ENCODE measurements at regions not wholly inside any gene's neighbourhood (a gene's known extent, or its start where the extent isn't known, plus 50 kb on each side); places are given as distances from the start of the nearest gene placed in this dataset.
A peak's percentile ranks its signal among the peaks of the same experiment; 100 is the strongest.
"Not testable (repeated sequence)": the region's sequence is repeated elsewhere in the genome, so short reads cannot be mapped to it uniquely, and the experiment has no call there.

GRCh38 chr4:27117453-27117852 is 256.8 kb downstream of the STIM2 start:
- Histone ChIP-seq H3K36me3 (no peaks in the 10 kb centered on the region), H3K4me1 (no peaks in the 10 kb centered on the region), H3K27me3 (no peaks in the 10 kb centered on the region), H3K9me3 (no peaks in the 10 kb centered on the region), H3K27ac (no peak overlapping the region), H3K4me3 (no peak overlapping the region)
- FAIRE-seq (no peak), DNase-seq (no peak), ATAC-seq (no peak)
- 74 to 77% methylated on average over 1 of the region's 1 CpG for WGBS, 2 donors
- intact Hi-C loops (cut with DNase I) = no loop called here
- no peak for TF ChIP-seq CTCF (IDR thresholded peaks at IDR 0.05)

GRCh38 chr4:27119239-27119638 is 258.6 kb downstream of the STIM2 start:
- FAIRE-seq (no peak), DNase-seq (no peak), ATAC-seq (no peak)
- intact Hi-C loops (cut with DNase I) = no loop called here
- H3K4me3 ChIP-seq = no peak overlapping the region
- TF ChIP-seq CTCF (IDR thresholded peaks at IDR 0.05) = no peak
- H3K36me3 ChIP-seq = no peaks in the 10 kb centered on the region
- H3K27ac ChIP-seq = no peak overlapping the region
- no peaks in the 10 kb centered on the region for H3K4me1 ChIP-seq
- 78 to 86% methylated on average over 5 of the region's 5 CpGs for WGBS, 2 donors
- no peaks in the 10 kb centered on the region for H3K9me3 ChIP-seq
- H3K27me3 ChIP-seq = no peaks in the 10 kb centered on the region

GRCh38 chr4:27121830-27122229 is 261.2 kb downstream of the STIM2 start:
- 76 to 83% methylated on average over 5 of the region's 5 CpGs for WGBS, 2 donors
- intact Hi-C loops (cut with DNase I) = no loop called here
- TF ChIP-seq CTCF (IDR thresholded peaks at IDR 0.05) = no peak

GRCh38 chr4:27123123-27123768 is 262.6 kb downstream of the STIM2 start:
- FAIRE-seq (no peak), ATAC-seq (peak in 3 of 4 donors; percentile 37 to 44 (median 38)), DNase-seq (no peak)
- 34 to 47% methylated on average over 3 of the region's 3 CpGs for WGBS, 2 donors
- TF ChIP-seq CTCF (IDR thresholded peaks at IDR 0.05) = no peak
- Histone ChIP-seq H3K36me3 (no peaks in the 10 kb centered on the region), H3K27ac (no peak overlapping the region), H3K4me1 (no peaks in the 10 kb centered on the region), H3K27me3 (no peaks in the 10 kb centered on the region), H3K4me3 (no peak overlapping the region), H3K9me3 (no peaks in the 10 kb centered on the region)
- intact Hi-C loops (cut with DNase I) = no loop called here

More at GRCh38 chr4:27121830-27122229, 261.2 kb downstream of the STIM2 start:
- ATAC-seq (no peak), FAIRE-seq (no peak), DNase-seq (no peak)
- Histone ChIP-seq H3K27me3 (no peaks in the 10 kb centered on the region), H3K27ac (no peak overlapping the region), H3K4me3 (no peak overlapping the region), H3K9me3 (no peaks in the 10 kb centered on the region), H3K36me3 (no peaks in the 10 kb centered on the region), H3K4me1 (no peaks in the 10 kb centered on the region)

GRCh38 chr4:27123769-27124124 is 263.1 kb downstream of the STIM2 start:
- no peak overlapping the region for H3K27ac ChIP-seq
- H3K36me3 ChIP-seq = no peaks in the 10 kb centered on the region
- TF ChIP-seq CTCF (IDR thresholded peaks at IDR 0.05) = no peak
- DNase-seq = no peak
- intact Hi-C loops (cut with DNase I) = no loop called here
- H3K27me3 ChIP-seq = no peaks in the 10 kb centered on the region
- no peak overlapping the region for H3K4me3 ChIP-seq
- no peak for ATAC-seq
- H3K9me3 ChIP-seq = no peaks in the 10 kb centered on the region
- FAIRE-seq = no peak
- no peaks in the 10 kb centered on the region for H3K4me1 ChIP-seq

- H3K4me3 ChIP-seq; intact Hi-C loops (cut with DNase I); FAIRE-seq; H3K9me3 ChIP-seq; H3K4me1 ChIP-seq; H3K27ac ChIP-seq; DNase-seq; ATAC-seq; H3K27me3 ChIP-seq; H3K36me3 ChIP-seq: not testable (repeated sequence)
- WGBS, 2 donors = 76 to 91% methylated on average over 4 of the region's 4 CpGs
These were observed 266.3 kb downstream of the STIM2 start for GRCh38 chr4:27126895-27127294.
